CD4-positive, alpha-beta T cell treated with Interleukin-12 subunit alpha and Interleukin-12 subunit beta, for 1 hour (primary cell): ENCODE measurements at regions not wholly inside any gene's neighbourhood (a gene's known extent, or its start where the extent isn't known, plus 50 kb on each side); places are given as distances from the start of the nearest gene placed in this dataset.

ENCODE experiments used
- DNase-seq: peaks from one replicate; pipeline ENCODE4 v3.0.0-alpha.2; 2020

DNA sequence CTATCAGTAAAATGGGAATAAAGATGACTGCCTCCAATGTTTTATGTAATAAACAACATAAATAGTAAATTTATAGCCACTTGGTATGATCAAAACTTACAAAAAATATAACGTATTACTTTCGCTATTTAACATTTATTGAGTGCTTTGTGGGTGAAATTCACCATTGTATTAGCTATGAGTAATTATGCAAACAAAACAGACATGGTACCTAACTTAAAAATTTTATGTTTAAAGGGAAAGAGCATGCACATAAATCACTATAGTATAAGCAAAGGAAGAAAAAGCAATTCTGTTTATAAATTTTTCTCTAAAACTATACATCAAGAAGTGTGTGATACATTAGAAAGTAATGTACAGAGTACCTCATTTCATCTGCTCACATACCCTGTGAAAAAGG lies 1046.2 kb downstream of the NCAM2 start:
- DNase-seq: no peak

DNA sequence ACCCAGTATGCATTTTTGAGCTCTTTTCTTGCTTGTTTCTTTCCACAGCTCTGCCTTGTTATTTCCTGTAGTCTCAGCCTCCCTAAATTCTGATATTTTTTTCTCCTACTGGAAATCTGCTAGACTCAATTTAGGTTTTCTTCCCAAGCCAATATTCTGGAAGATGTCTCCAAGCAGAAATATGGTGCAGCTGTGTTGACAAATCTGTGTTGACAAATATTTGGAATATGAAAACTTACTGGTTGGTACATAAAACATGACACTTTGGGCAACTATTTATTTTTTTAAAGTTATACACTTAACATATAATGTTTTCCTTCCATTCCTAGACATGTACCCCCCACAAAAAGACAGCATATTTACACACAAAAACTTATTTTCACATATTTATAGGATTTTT lies 1048.4 kb downstream of the NCAM2 start:
- DNase-seq: no peak

DNA sequence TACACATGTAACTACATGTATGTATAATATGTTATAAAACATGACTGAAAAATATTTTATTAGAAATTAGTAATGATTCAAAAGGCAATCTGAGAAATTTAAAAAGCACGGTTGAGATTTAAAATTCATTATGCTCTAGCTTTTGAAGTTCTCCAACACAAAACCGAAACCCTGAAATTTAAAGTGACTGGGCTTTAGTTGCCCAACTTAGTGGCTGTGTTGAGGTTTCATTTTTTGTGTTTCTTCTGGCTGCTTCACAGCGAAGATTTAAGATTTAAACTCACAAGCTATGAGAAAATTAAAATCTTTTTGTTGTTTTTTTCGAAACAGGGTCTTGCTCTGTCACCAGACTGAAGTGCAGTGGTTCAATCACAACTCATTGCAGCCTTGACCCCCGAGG lies 1058.7 kb downstream of the NCAM2 start:
- no peak for DNase-seq

DNA sequence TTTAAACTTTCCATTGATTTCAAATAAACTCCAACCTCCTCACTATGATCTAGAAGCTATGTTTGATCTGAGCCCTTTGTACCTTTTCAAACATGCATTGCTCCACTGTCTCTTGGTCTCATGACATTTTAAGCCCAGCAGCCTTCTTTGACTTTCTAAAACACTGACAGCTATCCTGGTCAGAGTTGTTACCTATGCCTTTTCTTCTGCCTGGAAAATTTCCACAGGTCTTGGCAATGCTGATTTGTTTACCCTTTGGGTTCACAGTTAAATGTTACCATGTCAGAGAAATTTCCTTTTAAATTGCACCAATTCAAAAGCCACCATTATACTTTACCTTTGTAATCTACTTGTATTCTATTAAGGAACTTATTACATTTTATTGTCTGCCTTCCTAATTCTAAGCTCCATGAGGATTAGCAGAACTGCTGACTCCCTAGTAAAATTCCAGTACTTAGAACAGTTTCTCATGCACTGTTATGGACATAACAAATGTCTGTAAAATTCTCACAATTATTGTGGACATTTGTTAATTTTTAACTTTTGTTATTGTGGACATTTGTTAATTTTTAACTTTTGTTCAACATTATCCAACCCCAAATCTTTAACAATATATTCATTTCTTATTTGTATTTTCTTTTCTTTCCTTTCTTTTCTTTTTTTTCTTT lies 1064.4 kb downstream of the NCAM2 start:
- no peak for DNase-seq

DNA sequence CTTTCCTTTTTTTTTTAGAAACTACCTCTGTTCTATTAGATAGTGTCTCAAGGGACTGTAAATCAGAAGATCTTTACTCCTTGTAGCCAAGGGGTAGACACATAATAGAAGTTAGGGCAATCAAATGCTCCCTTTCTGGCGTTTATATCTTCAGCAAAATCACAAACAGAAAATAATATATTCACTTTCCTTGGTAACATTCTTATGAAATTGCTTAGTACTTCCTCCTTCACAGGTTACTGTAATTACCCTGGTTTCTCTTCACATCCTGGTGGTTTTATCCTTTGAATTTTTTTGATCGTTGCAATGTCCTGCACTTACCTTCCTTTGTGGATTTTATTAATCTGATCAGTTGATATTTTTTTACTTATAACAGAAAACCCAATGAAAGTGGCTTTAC lies 1064.9 kb downstream of the NCAM2 start:
- no peak for DNase-seq

DNA sequence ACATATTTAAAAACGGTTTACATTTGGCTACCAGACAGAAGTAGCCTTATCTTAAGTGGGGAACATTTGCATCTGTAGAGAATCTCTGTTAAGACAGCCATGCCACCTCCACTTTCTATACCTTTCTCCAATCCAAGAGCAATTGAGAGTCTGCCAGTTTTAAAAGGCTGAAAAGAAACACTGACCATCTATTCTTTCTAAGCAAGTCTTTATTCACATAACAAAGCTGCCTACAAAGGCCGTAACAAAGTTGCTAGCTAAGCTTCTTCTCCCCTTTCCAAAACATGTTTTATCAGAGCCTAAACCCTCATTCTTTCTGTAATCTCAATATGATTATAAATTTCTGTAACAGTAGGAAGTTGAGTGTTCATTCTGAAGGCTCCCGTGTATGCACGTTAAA lies 1078.3 kb downstream of the NCAM2 start:
- no peak for DNase-seq

DNA sequence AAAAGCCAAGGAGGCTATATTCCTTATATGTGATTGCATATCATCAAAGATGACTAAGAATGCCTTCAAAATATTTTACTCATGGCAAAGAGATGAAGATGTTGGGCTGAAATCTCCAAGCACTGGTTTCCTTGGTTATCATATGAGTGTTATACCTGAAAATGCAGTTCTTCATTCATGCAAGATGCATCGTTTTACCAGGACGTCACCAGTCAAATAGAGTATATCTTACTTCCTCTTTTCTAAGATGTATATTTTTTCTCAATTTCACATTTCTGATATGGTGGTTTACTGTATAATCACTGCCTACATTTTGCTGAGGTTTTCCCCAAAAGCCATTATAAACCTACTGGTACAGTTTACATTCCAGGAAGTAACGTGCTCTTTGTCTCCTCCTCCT lies 1085.7 kb downstream of the NCAM2 start:
- no peak for DNase-seq

DNA sequence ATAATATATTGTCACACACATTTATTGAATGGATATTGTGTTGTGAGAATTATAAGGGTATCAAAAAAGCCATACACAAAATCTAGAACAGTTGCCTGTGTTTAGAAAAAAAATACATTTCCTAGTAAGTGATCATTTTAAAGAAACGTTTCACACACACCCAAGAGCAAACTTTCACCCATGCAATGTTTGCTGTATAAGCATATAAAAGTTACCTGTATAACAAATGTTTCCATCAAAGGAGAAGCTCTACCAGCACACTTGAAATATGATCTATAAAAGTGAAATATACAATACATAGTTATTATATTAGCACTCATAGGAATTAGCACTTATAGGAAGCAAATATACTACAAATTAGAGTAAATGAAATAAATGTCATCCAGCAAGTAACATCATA lies 1098.1 kb downstream of the NCAM2 start:
- no peak for DNase-seq

DNA sequence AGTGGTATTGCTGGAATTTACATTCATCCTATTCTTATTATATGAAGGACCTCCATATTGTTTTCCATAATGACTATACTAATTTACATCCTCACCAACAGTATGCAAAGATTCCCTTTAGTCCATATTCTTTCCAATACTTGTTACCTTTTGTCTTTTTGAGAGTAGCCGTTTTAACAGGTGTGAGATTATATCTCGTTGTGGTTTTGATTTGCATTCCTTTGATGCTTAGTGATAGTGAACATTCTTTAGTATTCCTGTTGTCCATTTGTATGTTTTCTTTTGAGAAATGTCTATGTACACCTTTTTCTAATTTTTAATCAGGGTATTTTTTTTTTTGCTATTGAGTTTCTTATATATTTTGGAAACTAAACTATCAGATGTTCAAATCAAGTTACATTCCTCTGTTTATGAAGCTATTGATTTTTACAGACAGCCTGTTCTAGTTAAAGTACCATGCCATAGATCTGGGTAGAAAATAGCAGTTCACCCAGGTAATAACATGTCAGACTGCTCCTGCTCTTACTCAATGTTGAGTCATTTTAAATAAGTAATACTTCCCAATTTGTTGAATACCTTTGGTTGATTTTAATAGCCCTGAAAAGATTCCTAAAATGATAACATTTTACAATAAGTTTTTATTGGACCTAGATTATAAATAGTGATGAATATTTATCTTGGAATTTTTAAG lies 1108.7 kb downstream of the NCAM2 start:
- no peak for DNase-seq

DNA sequence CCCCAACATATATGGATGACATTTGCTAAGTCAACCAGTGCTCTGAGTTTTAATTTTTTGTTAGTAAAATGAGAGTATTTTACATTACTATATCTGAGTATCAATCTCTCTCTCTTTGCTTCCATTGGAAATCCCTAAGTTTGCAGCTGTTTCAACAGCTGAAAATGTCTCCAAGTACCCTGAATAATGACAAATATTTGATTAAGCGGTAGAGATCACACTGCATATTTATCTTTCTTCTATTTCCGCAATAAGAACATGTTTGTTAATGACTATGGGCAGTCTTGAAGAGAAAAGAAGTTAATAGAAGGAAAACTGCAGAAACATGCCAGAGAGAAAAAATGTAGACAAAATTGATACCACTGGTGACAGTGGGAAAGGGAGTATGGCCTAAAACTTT lies 1117.5 kb downstream of the NCAM2 start:
- DNase-seq: no peak

DNA sequence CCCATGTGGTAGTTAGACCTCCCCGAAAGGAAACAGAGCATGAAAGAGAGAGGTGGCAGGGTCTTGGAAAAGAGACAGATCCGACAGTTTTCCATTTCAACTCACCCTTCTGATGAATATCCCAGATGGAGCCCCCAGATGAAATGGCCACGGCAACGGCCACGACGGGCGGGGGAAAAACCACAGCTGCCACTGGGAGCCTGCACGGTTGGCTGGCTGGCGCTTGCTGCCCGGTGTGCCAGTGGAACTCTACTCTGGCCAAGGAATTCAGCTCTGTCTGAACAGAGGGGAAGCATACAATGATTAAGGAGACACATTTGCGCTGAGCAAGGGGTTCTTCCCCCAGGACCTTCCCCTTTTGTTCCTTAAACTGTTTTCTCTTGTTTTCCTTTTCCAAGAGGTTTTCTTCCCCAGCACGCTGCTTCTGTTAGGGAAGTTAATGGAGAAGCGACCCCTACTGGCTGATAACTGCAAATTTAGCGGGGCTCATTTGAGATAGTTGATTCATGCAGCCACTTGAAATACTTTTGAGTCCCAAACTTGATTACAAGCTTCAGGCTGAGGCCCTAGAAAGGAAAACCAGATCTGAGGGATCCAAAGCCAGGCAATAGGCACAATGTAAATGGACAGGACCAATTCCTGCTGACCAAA lies 1122.5 kb downstream of the NCAM2 start:
- no peak for DNase-seq

DNA sequence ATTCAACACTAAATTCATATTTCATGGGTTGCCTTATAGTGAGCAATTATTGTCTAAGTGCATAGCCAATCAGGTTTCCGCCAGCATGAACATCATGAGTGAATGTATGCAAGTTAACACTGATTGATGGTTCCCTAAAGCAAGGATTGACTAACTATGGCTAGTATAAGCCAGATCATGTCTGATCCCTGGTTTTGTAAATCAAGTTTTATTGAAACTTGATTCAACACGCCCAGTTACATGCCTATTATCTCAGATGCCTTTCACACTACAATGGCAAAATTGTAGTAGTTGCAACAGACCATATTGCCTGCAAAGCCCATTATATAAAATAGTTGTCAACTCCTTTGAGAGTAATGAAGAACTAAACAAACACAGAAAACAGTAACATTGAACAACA lies 1127.4 kb downstream of the NCAM2 start:
- DNase-seq: no peak

DNA sequence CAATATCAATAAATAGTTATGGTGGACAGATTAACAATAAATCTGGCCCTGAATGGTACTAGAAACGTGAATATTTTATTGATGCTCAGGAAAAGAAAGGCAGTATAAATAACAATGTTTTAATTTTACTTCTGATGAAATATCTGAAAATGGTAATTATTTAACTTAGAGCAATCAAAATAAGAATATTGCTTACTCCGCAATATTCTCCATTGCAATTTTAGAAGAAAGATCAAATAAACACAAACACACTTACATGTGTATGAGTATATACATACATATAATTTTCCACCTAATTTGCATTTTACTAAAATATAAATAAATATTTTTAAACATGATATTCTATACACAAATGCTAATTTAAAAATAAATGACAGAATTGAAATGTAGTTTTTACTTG lies 1130.5 kb downstream of the NCAM2 start:
- no peak for DNase-seq

DNA sequence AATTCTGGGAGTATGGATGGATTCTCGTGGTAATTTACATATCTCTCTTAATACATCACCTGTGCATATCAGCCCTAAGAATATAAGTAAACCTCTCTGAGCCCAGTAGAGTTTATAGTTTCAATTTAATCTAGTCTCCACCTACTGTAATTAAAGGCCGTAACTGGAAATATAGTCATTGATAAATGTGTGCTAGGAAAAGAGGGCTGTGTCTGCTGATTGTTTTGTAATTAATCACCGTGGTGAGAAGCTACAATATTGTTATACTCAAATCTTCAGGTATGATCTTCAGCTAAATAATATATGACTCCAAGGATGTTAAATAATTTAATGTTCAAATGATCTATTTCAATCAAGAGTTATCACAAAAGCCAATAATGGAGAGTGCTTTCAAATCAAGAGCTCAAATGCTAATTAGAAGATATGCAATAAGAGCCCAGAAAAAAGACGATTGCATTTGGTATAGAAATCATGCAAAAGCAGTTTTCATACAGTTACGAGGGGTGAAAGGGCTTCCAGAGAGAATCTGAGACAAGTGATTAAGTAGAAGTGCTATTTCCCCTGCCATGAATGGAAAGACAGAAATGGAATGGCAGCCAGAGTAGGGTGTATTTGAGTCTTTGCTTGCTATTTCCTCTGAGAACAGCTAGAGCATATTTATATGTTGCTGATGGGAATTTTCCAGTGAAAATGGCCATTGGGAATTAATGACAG lies 1134.3 kb downstream of the NCAM2 start:
- DNase-seq: no peak

DNA sequence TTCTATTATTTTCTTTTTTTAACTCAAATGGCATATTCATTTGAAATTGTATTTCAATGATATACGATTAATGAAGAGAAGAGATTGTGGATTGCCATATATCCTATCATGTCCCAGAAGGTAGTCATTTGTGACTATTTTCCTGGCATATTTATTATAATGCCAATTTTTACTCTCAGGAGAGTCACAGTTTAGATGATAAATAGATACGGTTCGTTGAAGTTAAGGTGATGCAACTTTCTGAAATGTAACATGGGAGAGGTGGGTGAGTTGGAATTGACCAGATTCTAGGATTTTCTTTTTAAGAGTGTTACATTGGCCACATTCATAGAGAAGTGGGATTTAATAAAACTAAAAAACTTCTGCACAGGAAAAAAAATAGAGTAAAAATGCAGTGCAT lies 1138.5 kb downstream of the NCAM2 start:
- DNase-seq: no peak

DNA sequence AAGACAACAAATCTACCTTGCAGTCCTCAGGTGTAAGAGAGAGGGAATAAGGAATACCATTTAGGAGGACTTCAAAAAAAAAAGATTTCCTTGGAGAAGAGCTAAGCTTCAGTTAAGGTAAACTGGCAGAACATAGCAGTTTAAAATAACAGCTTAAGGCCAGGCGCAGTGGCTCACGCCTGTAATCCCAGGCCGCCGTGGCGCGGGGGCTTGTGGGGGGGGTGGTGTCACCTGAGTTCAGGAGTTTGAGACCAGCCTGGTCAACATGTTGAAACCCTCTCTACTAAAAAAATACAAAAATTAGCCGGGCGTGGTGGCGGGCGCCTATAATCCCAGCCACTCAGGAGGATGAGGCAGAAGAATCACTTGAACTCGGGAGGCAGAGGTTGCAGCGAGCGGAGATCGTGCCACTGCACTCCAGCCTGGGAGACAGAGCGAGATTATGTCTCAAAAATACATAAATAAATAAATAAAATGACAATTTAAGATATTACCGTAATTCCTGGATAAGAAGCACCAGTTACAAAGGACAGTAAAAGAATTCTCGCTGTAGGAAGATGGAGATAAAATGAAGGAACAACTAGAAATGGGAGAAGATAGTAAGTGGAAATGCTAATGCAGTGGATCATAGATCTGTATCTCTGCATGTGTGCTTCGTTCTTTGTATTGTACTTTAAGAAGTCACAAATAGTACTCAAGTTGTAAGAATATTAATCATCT lies 1140.2 kb downstream of the NCAM2 start:
- DNase-seq: no peak

DNA sequence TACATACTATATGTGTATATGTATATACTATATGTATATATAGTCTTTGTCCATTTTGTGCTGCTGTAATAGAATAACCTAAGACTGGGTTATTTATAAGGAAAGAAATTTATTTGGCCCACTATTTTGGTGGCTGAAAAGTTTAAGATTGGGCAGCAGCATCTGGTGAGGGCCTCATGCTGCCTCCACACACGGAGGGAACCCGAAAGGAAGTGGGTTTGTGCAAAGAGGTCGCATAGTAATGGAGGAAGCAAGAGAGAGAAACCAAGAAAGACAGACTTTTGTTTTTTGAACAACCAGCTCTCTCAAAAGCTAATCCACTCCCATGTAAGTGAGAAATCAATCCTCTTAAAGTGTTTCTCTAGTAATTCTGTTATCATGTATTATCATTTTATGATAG lies 1147.3 kb downstream of the NCAM2 start:
- no peak for DNase-seq

DNA sequence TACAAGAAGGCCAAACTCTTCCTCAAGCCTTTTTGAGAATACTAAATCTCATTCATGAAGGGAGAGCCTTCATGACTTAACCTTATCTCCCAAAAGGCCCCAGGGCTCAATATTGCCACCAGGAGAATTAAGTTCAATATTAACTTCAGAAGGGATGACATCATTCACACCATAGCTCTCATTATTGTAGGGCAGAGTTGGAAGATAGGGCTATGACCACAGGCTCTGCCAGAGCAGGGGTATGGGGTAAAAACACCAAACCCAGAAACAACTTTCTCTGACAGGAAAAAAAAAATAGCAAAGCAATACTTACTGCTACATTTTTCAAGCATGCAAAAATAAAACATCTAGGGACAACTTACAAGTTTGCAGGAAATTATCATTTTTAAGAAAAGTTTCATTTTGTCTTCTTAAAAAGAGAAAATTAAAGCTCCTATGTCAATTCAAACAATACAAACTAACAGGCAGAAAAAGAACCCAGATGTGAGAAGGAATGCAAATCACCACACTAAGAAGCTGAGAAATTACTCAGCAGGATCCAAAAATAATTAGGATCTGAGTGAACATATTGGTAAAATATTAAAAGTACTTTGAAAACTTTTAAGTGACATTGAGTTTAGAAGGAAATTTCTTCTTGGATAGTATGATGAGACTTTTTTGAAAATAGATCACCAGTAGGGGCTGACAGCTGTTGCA lies 1156.5 kb downstream of the NCAM2 start:
- no peak for DNase-seq

DNA sequence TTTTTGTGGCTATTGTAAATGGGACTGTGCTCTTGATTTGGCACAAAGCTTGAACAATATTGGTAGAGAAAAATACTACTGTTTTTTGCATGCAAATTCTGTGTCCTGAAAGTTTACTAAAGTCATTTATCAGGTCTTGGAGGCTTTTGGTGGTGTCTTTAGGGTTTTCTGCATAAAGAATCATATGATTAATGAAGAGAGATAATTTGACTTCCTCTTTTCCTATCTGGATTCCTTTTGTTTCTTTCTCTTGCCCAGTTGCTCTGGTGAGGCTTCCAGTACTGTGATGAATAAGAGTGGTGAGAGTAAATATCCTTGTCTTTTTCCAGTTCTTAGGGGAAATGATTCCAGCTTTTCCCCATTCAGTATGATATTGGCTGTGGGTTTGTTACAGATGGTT lies 1166.7 kb downstream of the NCAM2 start:
- no peak for DNase-seq

DNA sequence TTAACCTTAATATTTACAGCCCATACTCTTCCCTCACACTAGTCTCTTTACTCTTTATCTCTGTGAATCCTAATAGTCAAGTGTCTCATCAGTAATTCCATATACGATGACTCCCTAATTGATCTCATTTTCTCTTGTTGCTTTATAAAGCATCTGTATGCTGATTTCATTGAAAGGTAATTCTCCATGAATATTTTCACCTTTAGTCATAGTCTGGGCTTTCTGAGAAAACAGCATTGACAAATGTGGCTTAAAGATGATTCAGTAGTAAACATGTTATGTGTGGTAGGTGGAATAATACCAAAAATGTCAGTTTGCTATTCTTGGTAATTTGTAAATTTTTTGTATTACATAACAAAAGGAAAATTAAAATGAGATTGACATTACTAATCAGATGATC lies 1176.5 kb downstream of the NCAM2 start:
- no peak for DNase-seq

DNA sequence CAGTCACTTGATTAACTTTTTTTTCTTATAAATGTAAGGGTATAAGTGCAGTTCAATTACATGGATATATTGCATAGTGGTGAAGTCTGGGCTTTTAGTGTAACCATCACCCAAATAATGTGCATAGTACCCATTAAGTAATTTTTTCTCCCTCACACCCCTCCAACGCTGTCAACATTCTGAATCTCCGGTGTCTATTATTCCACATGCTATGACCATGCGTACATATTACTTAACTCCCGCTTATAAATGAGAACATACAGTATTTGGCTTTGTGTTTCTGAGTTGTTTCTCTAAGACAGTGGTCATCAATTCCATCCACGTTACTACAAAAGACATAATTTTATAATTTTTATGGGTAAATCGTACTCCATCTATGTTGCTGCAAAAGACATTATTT lies 1191.1 kb downstream of the NCAM2 start:
- DNase-seq: no peak

DNA sequence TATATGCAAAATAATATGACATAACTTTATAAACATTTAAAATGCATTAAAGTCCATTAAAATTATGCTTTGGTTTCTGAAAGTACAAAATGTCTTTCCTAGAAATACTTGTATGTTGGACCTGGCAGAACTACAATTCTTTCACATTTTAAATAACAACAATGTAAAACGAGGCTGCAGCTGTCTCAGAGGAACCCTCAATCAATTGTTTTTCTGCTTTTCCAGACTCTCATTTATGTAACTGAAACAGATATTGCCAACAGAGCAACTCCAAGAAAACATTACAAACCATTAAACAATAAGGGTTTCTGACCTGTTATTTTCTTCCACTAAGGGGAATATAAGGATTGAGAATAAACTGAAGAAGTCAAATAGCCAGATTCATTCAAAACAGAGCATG lies 1193.4 kb downstream of the NCAM2 start:
- DNase-seq: no peak

DNA sequence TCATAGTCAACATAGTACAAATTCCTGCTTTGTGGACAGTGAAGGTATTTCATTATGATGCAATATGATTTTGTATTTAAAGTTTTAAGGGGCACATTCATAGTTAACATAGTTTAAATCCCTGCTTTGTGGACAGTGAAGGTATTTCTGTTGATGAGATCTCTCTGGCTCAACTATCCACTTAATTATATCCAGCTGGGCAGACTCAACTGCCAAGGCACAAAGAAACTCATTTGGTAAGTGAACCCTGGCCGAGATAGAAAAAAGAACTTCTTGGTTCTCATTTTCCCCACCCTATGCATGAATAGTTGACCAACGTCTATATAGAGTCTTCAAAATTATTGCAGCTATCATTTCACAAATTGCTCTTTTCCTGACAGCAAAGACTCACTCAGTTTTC lies 1194.6 kb downstream of the NCAM2 start:
- DNase-seq: no peak
